D721Med (cell line): ENCODE measurements at regions not wholly inside any gene's neighbourhood (a gene's known extent, or its start where the extent isn't known, plus 50 kb on each side); places are given as distances from the start of the nearest gene placed in this dataset.

ENCODE experiments used
- DNase-seq: peaks from one replicate; pipeline ENCODE4 v3.0.0; 2011; ENCODE audit warnings: low spot score; ENCODE audit not compliant: insufficient read length
- FAIRE-seq: peaks from 2 replicates; lab custom pipeline; 2011; peaks lifted over from hg19 to GRCh38; lab: Jason Lieb, UNC
- CTCF ChIP-seq: IDR thresholded peaks from 2 replicates; pipeline ENCODE4 v1.5.1; 2012; ENCODE audit warnings: mild to moderate bottlenecking, control low read depth; ENCODE audit not compliant: insufficient read depth; ENCODE audit errors: missing control alignments

GRCh38 chr3:72536206-72536877, 311.9 kb downstream of the SHQ1 start:
- TF ChIP-seq CTCF = no peak
- no peak for FAIRE-seq
- no peak for DNase-seq

GRCh38 chr3:72535772-72536171, 312.5 kb downstream of the SHQ1 start:
- FAIRE-seq = no peak
- TF ChIP-seq CTCF = no peak

GRCh38 chr3:72533591-72534473, 314.4 kb downstream of the SHQ1 start:
- no peak for TF ChIP-seq CTCF
- DNase-seq = no peak
- no peak for FAIRE-seq

More at GRCh38 chr3:72535772-72536171, 312.5 kb downstream of the SHQ1 start:
- no peak for DNase-seq

GRCh38 chr3:72530426-72530825, 317.8 kb downstream of the SHQ1 start:
- DNase-seq (no peak), FAIRE-seq (no peak)
- no peak for TF ChIP-seq CTCF

GRCh38 chr3:72529081-72529480, 319.2 kb downstream of the SHQ1 start:
- no peak for DNase-seq
- no peak for FAIRE-seq
- no peak for TF ChIP-seq CTCF

GRCh38 chr3:72523429-72524151, 324.7 kb downstream of the SHQ1 start:
- no peak for FAIRE-seq
- TF ChIP-seq CTCF = no peak
- DNase-seq = no peak
